Ovary (tissue), 7 donors: ENCODE measurements at regions not wholly inside any gene's neighbourhood (a gene's known extent, or its start where the extent isn't known, plus 50 kb on each side); places are given as distances from the start of the nearest gene placed in this dataset.

ENCODE experiments used
- DNase-seq, 5 donors: peaks; one replicate each; pipeline ENCODE4 v3.0.0-alpha.2; 2019 to 2020
- H3K27ac ChIP-seq, 2 donors: fragments of 200-600 bp; one replicate each; pipeline versions ENCODE4 v1.5.1 to v1.8.0; 2019 to 2022
- H3K27me3 ChIP-seq: fragments of 200-600 bp; one replicate; pipeline ENCODE4 v1.8.0; 2022
- H3K36me3 ChIP-seq: fragments of 200-600 bp; sonication (generic); one replicate; pipeline ENCODE4 v1.5.1; 2019
- H3K4me1 ChIP-seq: one replicate; pipeline ENCODE4 v1.8.1; 2013; ENCODE audit warnings: mild to moderate bottlenecking, moderate library complexity; ENCODE audit not compliant: insufficient read depth
- H3K4me3 ChIP-seq: fragments of 200-600 bp; sonication (generic); one replicate; pipeline ENCODE4 v1.5.1; 2017
- H3K9me3 ChIP-seq, 2 donors: fragments of 200-600 bp in 1 of 2; sonication (generic) in 1 of 2; one replicate each; pipeline versions ENCODE4 v1.5.1 to v1.8.1; 2013 to 2019; ENCODE audit warnings: mild to moderate bottlenecking in 1 of 2, moderate library complexity in 1 of 2
- EP300 ChIP-seq: sonication (generic); formaldehyde crosslinking; IDR thresholded peaks from one replicate; pipeline ENCODE4 v1.6.1; 2017; ENCODE audit warnings: antibody characterized with exemption
- POLR2A ChIP-seq: fragments of 450-650 bp; IDR thresholded peaks from one replicate; pipeline ENCODE4 v1.6.1; 2017; ENCODE audit warnings: antibody characterized with exemption, mild to moderate bottlenecking, moderate library complexity
- WGBS, 3 donors: extraction: QIAGEN DNeasy Blood & Tissue Kit in 1 of 3; methylation state at CpG; one replicate each; pipeline versions ENCODE4 v1.1.5 to v1.1.7; 2013 to 2017; 5-methylcytosine and 5-hydroxymethylcytosine counted together
- intact Hi-C, 4 donors: fragments of 100-400 bp; cut with DNase I; formaldehyde crosslinking; loops; one replicate each; pipeline versions ENCODE4 v1.11.0 to v1.15.1; 2022 to 2023
- TF ChIP-seq, protein P1 (sequence below), 3 donors: fragments of 450-650 bp in 2 of 3; fragments of 200-600 bp in 1 of 3; IDR thresholded peaks; one replicate each; pipeline versions ENCODE4 v1.5.1 to v1.8.0; 2016 to 2022; ENCODE audit warnings: antibody characterized with exemption in 3 of 3, mild to moderate bottlenecking in 1 of 3
- donor health status: DM: no; HTN: no; CAD: no; lungs with moderate emphysema.
- donor health status: DM: no; HTN: no; CAD: no.
- donor health status: Bipolar disorder and iron deficiency.
- donor health status: DM: no; HTN: no; CAD: no.
- donor health status: DM: yes; HTN: yes; CAD: no.

DNA sequence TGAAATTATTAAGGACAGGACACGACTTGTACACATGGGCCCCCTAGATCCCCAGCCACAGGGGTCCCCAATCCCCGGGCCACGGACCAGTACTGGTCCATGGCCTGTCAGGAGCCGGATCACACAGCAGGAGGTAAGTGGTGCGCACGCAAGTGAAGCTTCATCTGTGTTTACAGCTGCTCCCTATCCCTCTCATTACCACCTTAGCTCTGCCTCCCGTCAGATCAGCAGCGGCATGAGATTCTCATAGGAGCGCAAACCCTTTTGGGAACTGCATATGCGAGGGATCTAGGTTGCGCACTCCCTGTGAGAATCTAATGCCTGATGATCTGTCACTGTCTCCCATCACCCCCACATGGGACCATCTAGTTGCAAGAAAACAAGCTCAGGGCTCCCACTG lies 137.8 kb upstream of the ZFHX3 start:
- WGBS, 3 donors: 95 to 96% (median 95%) methylated on average over 11 of the region's 11 CpGs

DNA sequence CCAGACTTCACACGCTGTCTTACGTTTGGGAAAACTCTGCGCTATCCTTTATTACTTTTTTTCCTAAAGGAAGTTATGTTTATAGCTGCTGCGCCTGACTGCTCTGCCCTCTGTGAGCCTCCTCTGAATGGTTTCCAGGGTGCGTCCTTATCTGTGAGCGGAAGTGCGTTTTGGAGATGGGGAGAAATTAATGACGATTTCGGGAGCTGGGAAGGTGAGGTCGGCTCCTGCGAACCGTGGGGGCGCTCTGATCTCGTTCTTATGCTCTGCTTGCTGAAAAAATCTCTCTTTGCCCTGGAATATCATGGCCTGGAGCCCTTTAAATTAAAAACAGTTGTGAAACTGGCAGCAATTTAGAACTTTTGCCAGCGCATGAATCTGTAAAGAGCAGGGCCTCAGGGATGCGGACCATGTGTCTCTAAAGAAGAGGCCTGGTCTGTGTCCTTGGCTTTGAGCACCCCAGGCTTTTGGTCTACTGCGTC lies 135.7 kb upstream of the ZFHX3 start:
- H3K36me3 ChIP-seq: no peaks in the 10 kb centered on the region
- H3K27ac ChIP-seq: no peak overlapping the region
- H3K4me3 ChIP-seq: no peak overlapping the region
- DNase-seq: peak; percentile 28 to 66 (median 52)
- H3K27me3 ChIP-seq: no peaks in the 10 kb centered on the region
- peaks cover 3% of the 10 kb centered on the region for H3K4me1 ChIP-seq
- no peaks in the 10 kb centered on the region for H3K9me3 ChIP-seq
- WGBS, 3 donors: 11 to 18% (median 16%) methylated on average over 17 of the region's 17 CpGs
- TF ChIP-seq, protein P1, sequence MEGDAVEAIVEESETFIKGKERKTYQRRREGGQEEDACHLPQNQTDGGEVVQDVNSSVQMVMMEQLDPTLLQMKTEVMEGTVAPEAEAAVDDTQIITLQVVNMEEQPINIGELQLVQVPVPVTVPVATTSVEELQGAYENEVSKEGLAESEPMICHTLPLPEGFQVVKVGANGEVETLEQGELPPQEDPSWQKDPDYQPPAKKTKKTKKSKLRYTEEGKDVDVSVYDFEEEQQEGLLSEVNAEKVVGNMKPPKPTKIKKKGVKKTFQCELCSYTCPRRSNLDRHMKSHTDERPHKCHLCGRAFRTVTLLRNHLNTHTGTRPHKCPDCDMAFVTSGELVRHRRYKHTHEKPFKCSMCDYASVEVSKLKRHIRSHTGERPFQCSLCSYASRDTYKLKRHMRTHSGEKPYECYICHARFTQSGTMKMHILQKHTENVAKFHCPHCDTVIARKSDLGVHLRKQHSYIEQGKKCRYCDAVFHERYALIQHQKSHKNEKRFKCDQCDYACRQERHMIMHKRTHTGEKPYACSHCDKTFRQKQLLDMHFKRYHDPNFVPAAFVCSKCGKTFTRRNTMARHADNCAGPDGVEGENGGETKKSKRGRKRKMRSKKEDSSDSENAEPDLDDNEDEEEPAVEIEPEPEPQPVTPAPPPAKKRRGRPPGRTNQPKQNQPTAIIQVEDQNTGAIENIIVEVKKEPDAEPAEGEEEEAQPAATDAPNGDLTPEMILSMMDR (IDR thresholded peaks at IDR 0.05): no peak
- TF ChIP-seq POLR2A: no peak
- TF ChIP-seq EP300: no peak
- intact Hi-C loops: loop anchor here in 1 of 4 donors (10.0 kb wide), 1 partner anchor 349 kb away; no protein-coding TSS in a partner anchor

More for the DNA sequence above, 137.8 kb upstream of the ZFHX3 start:
- Histone ChIP-seq H3K27ac (no peak overlapping the region), H3K9me3 (no peaks in the 10 kb centered on the region), H3K36me3 (no peaks in the 10 kb centered on the region), H3K27me3 (no peaks in the 10 kb centered on the region), H3K4me3 (no peak overlapping the region), H3K4me1 (peaks cover 2% of the 10 kb centered on the region)
- intact Hi-C loops: loop anchor here in 1 of 4 donors (10.0 kb wide), 1 partner anchor 351 kb away; no protein-coding TSS in a partner anchor
- TF ChIP-seq EP300 (no peak), POLR2A (no peak)
- TF ChIP-seq, protein P1 (IDR thresholded peaks at IDR 0.05): no peak
- DNase-seq: no peak

DNA sequence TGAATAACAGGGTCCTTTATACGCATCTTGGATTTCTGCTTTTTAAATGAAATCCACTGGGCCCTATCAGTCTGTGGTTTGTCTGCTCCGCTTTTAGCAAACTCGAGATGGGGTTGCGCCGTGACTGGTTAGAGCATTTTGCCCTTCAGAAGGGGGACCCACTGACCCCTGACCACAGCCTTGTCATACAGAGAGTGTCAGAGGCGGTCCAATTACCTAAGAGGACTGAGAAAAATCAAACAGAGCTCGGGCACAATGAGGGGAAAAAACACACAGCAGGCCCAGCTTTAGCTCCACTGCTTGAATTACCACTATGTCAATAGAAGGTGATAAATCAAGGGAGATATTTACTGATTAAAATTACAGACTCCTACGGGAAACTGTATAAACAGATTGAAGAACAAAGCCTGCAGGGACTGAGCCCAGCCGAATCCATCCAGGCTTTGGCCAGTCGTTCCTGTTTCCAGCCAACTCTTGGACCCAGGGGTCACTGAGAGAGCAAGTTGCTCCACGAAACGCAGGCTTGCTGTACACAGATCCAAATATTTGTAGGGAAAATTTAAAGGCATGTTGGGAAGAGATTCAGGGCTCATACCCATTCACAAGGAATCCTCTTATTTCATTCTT lies 131.9 kb upstream of the ZFHX3 start:
- TF ChIP-seq EP300 (no peak), POLR2A (no peak)
- TF ChIP-seq, protein P1 (IDR thresholded peaks at IDR 0.05): no peak
- no peak overlapping the region for H3K4me3 ChIP-seq
- H3K9me3 ChIP-seq: no peaks in the 10 kb centered on the region
- no peak overlapping the region for H3K27ac ChIP-seq
- WGBS, 3 donors: 39 to 44% (median 41%) methylated on average over 12 of the region's 12 CpGs
- peaks cover 3% of the 10 kb centered on the region for H3K4me1 ChIP-seq
- intact Hi-C loops: loop anchor here in 1 of 4 donors (10.0 kb wide), 2 partner anchors 115 to 345 kb away; no protein-coding TSS in a partner anchor
- peak; percentile 27 to 64 (median 59) for DNase-seq
- H3K36me3 ChIP-seq: no peaks in the 10 kb centered on the region
- H3K27me3 ChIP-seq: no peaks in the 10 kb centered on the region

DNA sequence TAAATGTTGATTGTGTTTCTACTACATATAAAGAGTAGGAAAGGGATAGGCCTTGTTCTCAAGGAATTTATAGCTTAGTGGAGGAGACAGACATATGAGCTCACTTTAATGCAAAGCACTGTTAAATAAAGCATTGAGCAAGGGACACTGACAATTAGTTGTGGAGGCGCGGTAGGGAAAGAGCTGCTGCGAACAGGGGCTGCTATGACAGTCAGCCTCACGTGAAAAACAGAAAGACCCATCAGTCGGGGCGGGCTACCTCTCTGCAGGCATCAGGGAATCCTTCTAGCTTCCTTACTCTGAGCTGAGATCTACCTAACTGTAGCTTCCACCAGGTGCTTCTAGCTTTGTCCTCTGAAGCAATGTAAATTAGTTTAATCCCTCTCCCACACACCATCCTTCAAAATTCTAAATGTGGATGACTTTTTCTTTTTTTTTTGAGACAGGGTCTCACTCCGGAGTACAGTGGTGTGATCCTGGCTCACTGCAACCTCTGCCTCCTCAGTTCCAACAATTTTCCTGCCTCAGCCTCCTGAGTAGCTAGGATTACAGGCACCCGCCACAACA lies 129.9 kb upstream of the ZFHX3 start:
- no peaks in the 10 kb centered on the region for H3K9me3 ChIP-seq
- no peak for DNase-seq
- TF ChIP-seq EP300 (no peak), POLR2A (no peak)
- TF ChIP-seq, protein P1 (IDR thresholded peaks at IDR 0.05): no peak
- H3K27me3 ChIP-seq: no peaks in the 10 kb centered on the region
- no peak overlapping the region for H3K27ac ChIP-seq
- no peaks in the 10 kb centered on the region for H3K36me3 ChIP-seq
- intact Hi-C loops: loop anchor here in 1 of 4 donors (10.0 kb wide), 1 partner anchor 113 kb away; no protein-coding TSS in a partner anchor
- no peak overlapping the region for H3K4me3 ChIP-seq
- WGBS, 3 donors: 79 to 82% (median 79%) methylated on average over 8 of the region's 8 CpGs
- H3K4me1 ChIP-seq: peaks cover 9% of the 10 kb centered on the region
